ENCODE measurements at regions not wholly inside any gene's neighbourhood (a gene's known extent, or its start where the extent isn't known, plus 50 kb on each side); places are given as distances from the start of the nearest gene placed in this dataset.

GRCh38 chr7:3193379-3194120 lies 107.5 kb upstream of the SDK1 start:
- WGBS, 2 donors, result 86% methylated on average over 9 of the region's 9 CpGs
- TF ChIP-seq POLR2AphosphoS5 (IDR thresholded peaks at IDR 0.05), result no peak
- TF ChIP-seq POLR2A (IDR thresholded peaks at IDR 0.05), result no peak
- no peak for TF ChIP-seq CTCF (IDR thresholded peaks at IDR 0.05)
- no peak for TF ChIP-seq EP300 (IDR thresholded peaks at IDR 0.05)
- Histone ChIP-seq H3K4me3 (no peak overlapping the region), H3K27me3 (peaks cover 0 to 4% (median 0%) of the 10 kb centered on the region in 3 donors), H3K36me3 (no peaks in the 10 kb centered on the region), H3K9me3 (peaks cover 0 to 1% (median 0%) of the 10 kb centered on the region in 4 donors), H3K4me1 (no peaks in the 10 kb centered on the region), H3K27ac (no peak overlapping the region)
- no peak for DNase-seq
- intact Hi-C loops (cut with DNase I), result no loop called here

- Histone ChIP-seq H3K4me1 (no peaks in the 10 kb centered on the region), H3K9me3 (peaks cover 0 to 5% (median 0%) of the 10 kb centered on the region in 4 donors), H3K27ac (no peak overlapping the region), H3K27me3 (no peaks in the 10 kb centered on the region), H3K4me3 (no peak overlapping the region), H3K36me3 (no peaks in the 10 kb centered on the region)
- 67 to 76% methylated on average over 7 of the region's 7 CpGs for WGBS, 2 donors
- TF ChIP-seq CTCF (IDR thresholded peaks at IDR 0.05) (no peak), EP300 (IDR thresholded peaks at IDR 0.05) (no peak), POLR2AphosphoS5 (IDR thresholded peaks at IDR 0.05) (no peak), POLR2A (IDR thresholded peaks at IDR 0.05) (no peak)
- intact Hi-C loops (cut with DNase I), result no loop called here
- DNase-seq, result no peak
These were observed 106.4 kb upstream of the SDK1 start for GRCh38 chr7:3194501-3195141.

GRCh38 chr7:3195160-3195559 lies 105.9 kb upstream of the SDK1 start:
- no peak for TF ChIP-seq POLR2A (IDR thresholded peaks at IDR 0.05)
- no peak for TF ChIP-seq CTCF (IDR thresholded peaks at IDR 0.05)
- TF ChIP-seq POLR2AphosphoS5 (IDR thresholded peaks at IDR 0.05), result no peak
- no peak for TF ChIP-seq EP300 (IDR thresholded peaks at IDR 0.05)
- WGBS, 2 donors, result 82 to 85% methylated on average over 6 of the region's 6 CpGs
- Histone ChIP-seq H3K27me3 (no peaks in the 10 kb centered on the region), H3K4me1 (no peaks in the 10 kb centered on the region), H3K36me3 (no peaks in the 10 kb centered on the region), H3K4me3 (no peak overlapping the region), H3K27ac (no peak overlapping the region), H3K9me3 (peaks cover 0 to 5% (median 0%) of the 10 kb centered on the region in 4 donors)
- peak; percentile 27 for DNase-seq
- intact Hi-C loops (cut with DNase I), result no loop called here

- TF ChIP-seq CTCF (IDR thresholded peaks at IDR 0.05), result no peak
- no peak for TF ChIP-seq POLR2AphosphoS5 (IDR thresholded peaks at IDR 0.05)
- TF ChIP-seq EP300 (IDR thresholded peaks at IDR 0.05), result no peak
- no peak for TF ChIP-seq POLR2A (IDR thresholded peaks at IDR 0.05)
- peak; percentile 21 for DNase-seq
These were observed 104.2 kb upstream of the SDK1 start for GRCh38 chr7:3196629-3197400.

More at GRCh38 chr7:3196629-3197400, 104.2 kb upstream of the SDK1 start:
- H3K27me3 ChIP-seq, result no peaks in the 10 kb centered on the region
- H3K4me1 ChIP-seq, result no peaks in the 10 kb centered on the region
- WGBS, 2 donors, result 78 to 79% methylated on average over 21 of the region's 21 CpGs
- no peak overlapping the region for H3K27ac ChIP-seq
- no peak overlapping the region for H3K4me3 ChIP-seq
- H3K36me3 ChIP-seq, result no peaks in the 10 kb centered on the region
- H3K9me3 ChIP-seq, result peaks cover 0 to 5% (median 0%) of the 10 kb centered on the region in 4 donors
- intact Hi-C loops (cut with DNase I), result no loop called here
